ENCODE measurements at regions not wholly inside any gene's neighbourhood (a gene's known extent, or its start where the extent isn't known, plus 50 kb on each side); places are given as distances from the start of the nearest gene placed in this dataset.

- no peaks in the 10 kb centered on the region for H3K4me1 Mint-ChIP-seq (ENCODE audit: low read depth)
- TF ChIP-seq CTCF (IDR thresholded peaks at IDR 0.05), result no peak
- ChIA-PET POLR2A (no interaction called here), CTCF (no interaction called here)
- H3K9me3 Mint-ChIP-seq, result peaks cover 18% of the 10 kb centered on the region
- no peaks in the 10 kb centered on the region for H3K27me3 Mint-ChIP-seq
- Histone ChIP-seq H3K27me3 (ENCODE audit: control insufficient read depth in 1 of 2, insufficient read depth in 2 of 2, low read length in 2 of 2) (no peaks in the 10 kb centered on the region), H3K36me3 (ENCODE audit: insufficient read depth, low read length) (no peaks in the 10 kb centered on the region), H3K4me1 (ENCODE audit: insufficient read depth, low read length) (no peaks in the 10 kb centered on the region), H3K4me3 (ENCODE audit: low read length) (no peak overlapping the region), H3K27ac (ENCODE audit: low read depth in 1 of 2, low read length in 2 of 2) (no peak overlapping the region), H3K9me3 (ENCODE audit: control insufficient read depth in 1 of 2, insufficient read depth in 1 of 2, low read length in 2 of 2) (peaks cover 3 to 4% of the 10 kb centered on the region in 2 experiments)
- H3K36me3 Mint-ChIP-seq (ENCODE audit: low read depth), result no peaks in the 10 kb centered on the region
- no peak overlapping the region for H3K27ac Mint-ChIP-seq
- intact Hi-C loops (cut with DNase I, micrococcal nuclease), result no loop called here
- H3K4me3 Mint-ChIP-seq, result no peak overlapping the region
- DNase-seq, result no peak
- ATAC-seq (ENCODE audit: poor library complexity), result no peak
Observed at GRCh38 chr16:64470916-64471315, 650.9 kb downstream of the CDH11 start.

GRCh38 chr16:64469906-64470702 lies 651.8 kb downstream of the CDH11 start:
- no peak overlapping the region for H3K4me3 ChIP-seq (ENCODE audit: low read length)
- ChIA-PET POLR2A (no interaction called here), CTCF (no interaction called here)
- Mint-ChIP-seq H3K9me3 (peaks cover 23% of the 10 kb centered on the region), H3K4me1 (ENCODE audit: low read depth) (no peaks in the 10 kb centered on the region), H3K36me3 (ENCODE audit: low read depth) (no peaks in the 10 kb centered on the region), H3K4me3 (no peak overlapping the region), H3K27ac (no peak overlapping the region), H3K27me3 (no peaks in the 10 kb centered on the region)
- H3K36me3 ChIP-seq (ENCODE audit: insufficient read depth, low read length), result no peaks in the 10 kb centered on the region
- no peaks in the 10 kb centered on the region for H3K27me3 ChIP-seq (ENCODE audit: control insufficient read depth in 1 of 2, insufficient read depth in 2 of 2, low read length in 2 of 2)
- H3K4me1 ChIP-seq (ENCODE audit: insufficient read depth, low read length), result no peaks in the 10 kb centered on the region
- intact Hi-C loops (cut with DNase I, micrococcal nuclease), result no loop called here
- no peak for TF ChIP-seq CTCF (IDR thresholded peaks at IDR 0.05)
- H3K27ac ChIP-seq (ENCODE audit: low read depth in 1 of 2, low read length in 2 of 2), result no peak overlapping the region
- DNase-seq (no peak), ATAC-seq (ENCODE audit: poor library complexity) (no peak)
- H3K9me3 ChIP-seq (ENCODE audit: control insufficient read depth in 1 of 2, insufficient read depth in 1 of 2, low read length in 2 of 2), result peaks cover 4 to 7% of the 10 kb centered on the region in 2 experiments

GRCh38 chr16:64469351-64469750 lies 652.5 kb downstream of the CDH11 start:
- CTCF ChIA-PET, result no interaction called here
- H3K27me3 ChIP-seq (ENCODE audit: control insufficient read depth in 1 of 2, insufficient read depth in 2 of 2, low read length in 2 of 2), result no peaks in the 10 kb centered on the region
- Mint-ChIP-seq H3K4me3 (no peak overlapping the region), H3K27ac (no peak overlapping the region), H3K36me3 (ENCODE audit: low read depth) (no peaks in the 10 kb centered on the region), H3K4me1 (ENCODE audit: low read depth) (no peaks in the 10 kb centered on the region), H3K27me3 (no peaks in the 10 kb centered on the region), H3K9me3 (peaks cover 28% of the 10 kb centered on the region)
- H3K36me3 ChIP-seq (ENCODE audit: insufficient read depth, low read length), result no peaks in the 10 kb centered on the region
- no peak for TF ChIP-seq CTCF (IDR thresholded peaks at IDR 0.05)
- DNase-seq (no peak), ATAC-seq (ENCODE audit: poor library complexity) (no peak)
- H3K4me3 ChIP-seq (ENCODE audit: low read length), result no peak overlapping the region
- H3K4me1 ChIP-seq (ENCODE audit: insufficient read depth, low read length), result no peaks in the 10 kb centered on the region
- H3K9me3 ChIP-seq (ENCODE audit: control insufficient read depth in 1 of 2, insufficient read depth in 1 of 2, low read length in 2 of 2), result peaks cover 4 to 7% of the 10 kb centered on the region in 2 experiments
- intact Hi-C loops (cut with DNase I, micrococcal nuclease), result no loop called here
- no peak overlapping the region for H3K27ac ChIP-seq (ENCODE audit: low read depth in 1 of 2, low read length in 2 of 2)
- POLR2A ChIA-PET, result no interaction called here

Data from CD4-positive, alpha-beta T cell (primary cell).